HCT116 (cell line): ENCODE measurements at regions not wholly inside any gene's neighbourhood (a gene's known extent, or its start where the extent isn't known, plus 50 kb on each side); places are given as distances from the start of the nearest gene placed in this dataset.

Experiments
- EZH2 ChIP-seq: fragments of 200-600 bp; sonication (generic); IDR thresholded peaks from 2 replicates; pipeline ENCODE4 v1.6.1; 2017; ENCODE audit warnings: antibody characterized with exemption, mixed run types
- POLR2A ChIP-seq: IDR thresholded peaks from 2 replicates; pipeline ENCODE4 v1.7.0; 2011; ENCODE audit warnings: borderline replicate concordance; ENCODE audit not compliant: insufficient read depth, insufficient read length; ENCODE audit errors: extremely low read depth
- POLR2AphosphoS5 ChIP-seq: IDR thresholded peaks from 2 replicates; pipeline ENCODE4 v1.6.1; 2011; ENCODE audit warnings: mild to moderate bottlenecking, low read depth, low read length, moderate library complexity
- SP1 ChIP-seq: IDR thresholded peaks from 2 replicates; pipeline ENCODE4 v1.6.1; 2012; ENCODE audit warnings: low read depth
- TF ChIP-seq, protein P1 (sequence below), 3 experiments: fragments of 200-600 bp in 1 of 3; sonication (generic) in 1 of 3; IDR thresholded peaks in 2 of 3; conservative IDR thresholded peaks in 1 of 3; 2 replicates each; pipeline ENCODE4 v1.5.1; 2012 to 2017; ENCODE audit warnings: low read depth in 2 of 3, low read length in 2 of 3, antibody characterized with exemption in 1 of 3, borderline replicate concordance in 1 of 3, control low read depth in 1 of 3, mild to moderate bottlenecking in 1 of 3, mixed read lengths in 1 of 3, mixed run types in 1 of 3, moderate library complexity in 1 of 3; ENCODE audit not compliant: insufficient read depth in 1 of 3

GRCh38 chr20:60697252-60697651, 554.8 kb upstream of the CDH4 start:
- no peak for TF ChIP-seq POLR2AphosphoS5
- TF ChIP-seq POLR2A: no peak
- no peak for TF ChIP-seq SP1
- TF ChIP-seq, protein P1, sequence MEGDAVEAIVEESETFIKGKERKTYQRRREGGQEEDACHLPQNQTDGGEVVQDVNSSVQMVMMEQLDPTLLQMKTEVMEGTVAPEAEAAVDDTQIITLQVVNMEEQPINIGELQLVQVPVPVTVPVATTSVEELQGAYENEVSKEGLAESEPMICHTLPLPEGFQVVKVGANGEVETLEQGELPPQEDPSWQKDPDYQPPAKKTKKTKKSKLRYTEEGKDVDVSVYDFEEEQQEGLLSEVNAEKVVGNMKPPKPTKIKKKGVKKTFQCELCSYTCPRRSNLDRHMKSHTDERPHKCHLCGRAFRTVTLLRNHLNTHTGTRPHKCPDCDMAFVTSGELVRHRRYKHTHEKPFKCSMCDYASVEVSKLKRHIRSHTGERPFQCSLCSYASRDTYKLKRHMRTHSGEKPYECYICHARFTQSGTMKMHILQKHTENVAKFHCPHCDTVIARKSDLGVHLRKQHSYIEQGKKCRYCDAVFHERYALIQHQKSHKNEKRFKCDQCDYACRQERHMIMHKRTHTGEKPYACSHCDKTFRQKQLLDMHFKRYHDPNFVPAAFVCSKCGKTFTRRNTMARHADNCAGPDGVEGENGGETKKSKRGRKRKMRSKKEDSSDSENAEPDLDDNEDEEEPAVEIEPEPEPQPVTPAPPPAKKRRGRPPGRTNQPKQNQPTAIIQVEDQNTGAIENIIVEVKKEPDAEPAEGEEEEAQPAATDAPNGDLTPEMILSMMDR (IDR thresholded peaks at IDR 0.05 in 2 of 3, conservative IDR thresholded peaks at IDR 0.05 in 1 of 3; ENCODE audit: borderline replicate concordance in 1 of 3, insufficient read depth in 1 of 3, low read depth in 2 of 3, low read length in 2 of 3): no peak
- TF ChIP-seq EZH2: no peak
